ENCODE measurements at regions not wholly inside any gene's neighbourhood (a gene's known extent, or its start where the extent isn't known, plus 50 kb on each side); places are given as distances from the start of the nearest gene placed in this dataset.

- intact Hi-C loops (cut with micrococcal nuclease; ENCODE audit: unreplicated experiment): no loop called here
- in situ Hi-C loops (cut with HindIII; ENCODE audit: low pct_unique_long_range_greater_than_20kb, low sequenced_read_pairs): no loop called here
- H3K4me3 ChIP-seq (ENCODE audit: low read depth in 2 of 2, low read length in 2 of 2): no peak overlapping the region
- H3K36me3 ChIP-seq (ENCODE audit: control insufficient read depth, insufficient read depth, low read length): no peaks in the 10 kb centered on the region
- H3K27me3 ChIP-seq (ENCODE audit: control insufficient read depth, insufficient read depth, low read length): no peaks in the 10 kb centered on the region
- no peak overlapping the region for H3K27ac ChIP-seq (ENCODE audit: low read length)
- ChIA-PET POLR2A (no interaction called here), CTCF (no interaction called here)
- no peak for ATAC-seq
- TF ChIP-seq POLR2AphosphoS5 (IDR thresholded peaks at IDR 0.05; ENCODE audit: low read depth, low read length) (no peak), TCF7L2 (IDR thresholded peaks at IDR 0.05; ENCODE audit: low read depth, low read length) (no peak), CTCF (IDR thresholded peaks at IDR 0.05) (no peak), REST (IDR thresholded peaks at IDR 0.05; ENCODE audit: insufficient read depth in 1 of 2, low read depth in 2 of 2, low read length in 1 of 2) (no peak), SIN3A (IDR thresholded peaks at IDR 0.05; ENCODE audit: borderline replicate concordance, insufficient read depth, low read depth, low read length) (no peak)
- no peaks in the 10 kb centered on the region; the same call in 1 of the 2 replicates for H3K9me3 ChIP-seq (ENCODE audit: control insufficient read depth, insufficient read depth, low read depth, low read length)
- BruUV-seq (replicated peaks): no TSS peak
- no peak for DNase-seq (ENCODE audit: low read depth, low spot score)
- no peaks in the 10 kb centered on the region for H3K4me1 ChIP-seq (ENCODE audit: control insufficient read depth, insufficient read depth, low read length)
These were observed 535.2 kb downstream of the ARAP2 start for GRCh38 chr4:35709080-35709479.

GRCh38 chr4:35710343-35710742 is 534.0 kb downstream of the ARAP2 start:
- Histone ChIP-seq H3K27ac (ENCODE audit: low read length) (no peak overlapping the region), H3K4me3 (ENCODE audit: low read depth in 2 of 2, low read length in 2 of 2) (no peak overlapping the region), H3K36me3 (ENCODE audit: control insufficient read depth, insufficient read depth, low read length) (no peaks in the 10 kb centered on the region), H3K9me3 (ENCODE audit: control insufficient read depth, insufficient read depth, low read depth, low read length) (no peaks in the 10 kb centered on the region; the same call in 1 of the 2 replicates), H3K4me1 (ENCODE audit: control insufficient read depth, insufficient read depth, low read length) (no peaks in the 10 kb centered on the region), H3K27me3 (ENCODE audit: control insufficient read depth, insufficient read depth, low read length) (no peaks in the 10 kb centered on the region)
- intact Hi-C loops (cut with micrococcal nuclease; ENCODE audit: unreplicated experiment) (no loop called here), in situ Hi-C loops (cut with HindIII; ENCODE audit: low pct_unique_long_range_greater_than_20kb, low sequenced_read_pairs) (no loop called here)
- TF ChIP-seq SIN3A (IDR thresholded peaks at IDR 0.05; ENCODE audit: borderline replicate concordance, insufficient read depth, low read depth, low read length) (no peak), POLR2AphosphoS5 (IDR thresholded peaks at IDR 0.05; ENCODE audit: low read depth, low read length) (no peak), TCF7L2 (IDR thresholded peaks at IDR 0.05; ENCODE audit: low read depth, low read length) (no peak), REST (IDR thresholded peaks at IDR 0.05; ENCODE audit: insufficient read depth in 1 of 2, low read depth in 2 of 2, low read length in 1 of 2) (no peak), CTCF (IDR thresholded peaks at IDR 0.05) (no peak)
- CTCF ChIA-PET: no interaction called here
- POLR2A ChIA-PET: no interaction called here
- BruUV-seq (replicated peaks): no TSS peak
- no peak for ATAC-seq
- no peak for DNase-seq (ENCODE audit: low read depth, low spot score)

Data from Panc1 (cell line).